ENCODE measurements at regions not wholly inside any gene's neighbourhood (a gene's known extent, or its start where the extent isn't known, plus 50 kb on each side); places are given as distances from the start of the nearest gene placed in this dataset.

DNA sequence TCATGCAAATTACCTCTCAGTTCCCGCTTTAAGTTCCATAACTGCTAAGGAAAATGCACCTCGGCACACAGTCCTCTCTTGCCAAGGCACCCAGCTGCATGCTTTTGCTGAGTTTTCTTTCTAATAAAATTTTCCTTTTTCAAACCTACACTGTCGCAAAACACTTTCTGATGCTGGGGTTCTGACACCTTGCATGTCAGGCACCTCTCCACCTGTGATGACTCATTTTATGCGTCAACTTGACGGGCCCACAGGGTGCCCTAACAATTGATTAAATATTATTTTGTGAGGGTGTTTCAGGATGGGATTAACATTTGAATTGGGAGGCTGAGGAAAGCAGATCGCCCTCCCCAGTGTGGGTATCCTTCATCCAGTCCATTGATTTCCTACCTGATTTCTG lies 291.0 kb upstream of the STS start (continued):
- TF ChIP-seq, protein P1, sequence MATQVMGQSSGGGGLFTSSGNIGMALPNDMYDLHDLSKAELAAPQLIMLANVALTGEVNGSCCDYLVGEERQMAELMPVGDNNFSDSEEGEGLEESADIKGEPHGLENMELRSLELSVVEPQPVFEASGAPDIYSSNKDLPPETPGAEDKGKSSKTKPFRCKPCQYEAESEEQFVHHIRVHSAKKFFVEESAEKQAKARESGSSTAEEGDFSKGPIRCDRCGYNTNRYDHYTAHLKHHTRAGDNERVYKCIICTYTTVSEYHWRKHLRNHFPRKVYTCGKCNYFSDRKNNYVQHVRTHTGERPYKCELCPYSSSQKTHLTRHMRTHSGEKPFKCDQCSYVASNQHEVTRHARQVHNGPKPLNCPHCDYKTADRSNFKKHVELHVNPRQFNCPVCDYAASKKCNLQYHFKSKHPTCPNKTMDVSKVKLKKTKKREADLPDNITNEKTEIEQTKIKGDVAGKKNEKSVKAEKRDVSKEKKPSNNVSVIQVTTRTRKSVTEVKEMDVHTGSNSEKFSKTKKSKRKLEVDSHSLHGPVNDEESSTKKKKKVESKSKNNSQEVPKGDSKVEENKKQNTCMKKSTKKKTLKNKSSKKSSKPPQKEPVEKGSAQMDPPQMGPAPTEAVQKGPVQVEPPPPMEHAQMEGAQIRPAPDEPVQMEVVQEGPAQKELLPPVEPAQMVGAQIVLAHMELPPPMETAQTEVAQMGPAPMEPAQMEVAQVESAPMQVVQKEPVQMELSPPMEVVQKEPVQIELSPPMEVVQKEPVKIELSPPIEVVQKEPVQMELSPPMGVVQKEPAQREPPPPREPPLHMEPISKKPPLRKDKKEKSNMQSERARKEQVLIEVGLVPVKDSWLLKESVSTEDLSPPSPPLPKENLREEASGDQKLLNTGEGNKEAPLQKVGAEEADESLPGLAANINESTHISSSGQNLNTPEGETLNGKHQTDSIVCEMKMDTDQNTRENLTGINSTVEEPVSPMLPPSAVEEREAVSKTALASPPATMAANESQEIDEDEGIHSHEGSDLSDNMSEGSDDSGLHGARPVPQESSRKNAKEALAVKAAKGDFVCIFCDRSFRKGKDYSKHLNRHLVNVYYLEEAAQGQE (IDR thresholded peaks at IDR 0.05; ENCODE audit: low read depth, low read length), result no peak
- TF ChIP-seq, protein P2, sequence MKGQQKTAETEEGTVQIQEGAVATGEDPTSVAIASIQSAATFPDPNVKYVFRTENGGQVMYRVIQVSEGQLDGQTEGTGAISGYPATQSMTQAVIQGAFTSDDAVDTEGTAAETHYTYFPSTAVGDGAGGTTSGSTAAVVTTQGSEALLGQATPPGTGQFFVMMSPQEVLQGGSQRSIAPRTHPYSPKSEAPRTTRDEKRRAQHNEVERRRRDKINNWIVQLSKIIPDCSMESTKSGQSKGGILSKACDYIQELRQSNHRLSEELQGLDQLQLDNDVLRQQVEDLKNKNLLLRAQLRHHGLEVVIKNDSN (IDR thresholded peaks at IDR 0.05; ENCODE audit: borderline replicate concordance, low read depth), result no peak
- TF ChIP-seq FOXM1 (IDR thresholded peaks at IDR 0.05; ENCODE audit: low read depth), result no peak
- no peak for TF ChIP-seq EP300 (IDR thresholded peaks at IDR 0.05; ENCODE audit: borderline replicate concordance in 1 of 2, low read depth in 1 of 2, low read length in 1 of 2)
- TF ChIP-seq RCOR1 (IDR thresholded peaks at IDR 0.05; ENCODE audit: low read length), result no peak
- no peak for TF ChIP-seq JUND (IDR thresholded peaks at IDR 0.05)

DNA sequence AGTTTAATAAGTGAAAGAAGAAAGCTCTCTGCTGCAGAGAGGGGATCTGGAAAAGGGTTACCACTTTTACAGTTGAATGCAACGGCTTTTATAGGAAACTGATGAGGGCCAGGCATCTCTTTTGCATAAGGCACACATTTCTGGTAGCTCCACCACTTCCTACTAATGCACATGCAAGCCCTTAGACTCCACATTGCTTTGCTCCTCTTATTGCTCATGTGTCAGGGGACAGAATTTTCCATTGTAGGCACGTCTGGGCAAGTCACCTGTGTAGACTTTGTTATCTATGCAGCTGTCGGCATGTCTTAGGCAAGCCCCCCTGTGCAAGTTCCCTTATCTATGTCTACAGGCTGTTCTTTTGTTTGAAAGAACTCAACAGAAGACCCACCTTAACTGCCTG lies 294.6 kb upstream of the STS start:
- 28% methylated on average over 3 of the region's 3 CpGs for WGBS (ENCODE audit: low lambda C conversion rate)
- no peak for TF ChIP-seq SMC3 (IDR thresholded peaks at IDR 0.05; ENCODE audit: low read depth, low read length)
- H3K4me2 ChIP-seq, result no peak overlapping the region

DNA sequence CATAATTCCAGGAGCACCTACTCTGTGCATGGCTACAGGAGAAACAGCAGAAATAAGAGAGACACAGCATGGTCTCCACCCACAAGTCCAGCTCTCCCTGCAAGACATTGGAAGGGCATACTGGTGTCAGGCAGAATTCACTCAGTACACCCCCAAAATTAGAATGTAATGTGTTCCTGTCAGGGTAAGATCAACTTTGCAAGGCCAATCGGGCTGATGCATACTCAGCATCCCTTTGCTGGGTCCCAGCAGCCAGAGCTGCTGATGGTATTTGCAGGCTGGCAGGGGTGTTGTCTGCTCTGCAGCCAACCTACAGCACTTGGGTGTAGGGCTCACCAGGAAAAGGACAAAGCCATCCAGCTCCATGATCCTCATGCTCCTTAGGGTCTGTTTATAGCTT lies 295.4 kb upstream of the STS start:
- no peaks in the 10 kb centered on the region for H3F3A ChIP-seq (replicated peaks; ENCODE audit: insufficient read depth)
- no peaks in the 10 kb centered on the region for H3K27me3 ChIP-seq (ENCODE audit: insufficient read depth)
- no peaks in the 10 kb centered on the region for H3K36me3 ChIP-seq (replicated peaks in 1 of 2; ENCODE audit: control insufficient read depth in 1 of 2, insufficient read depth in 2 of 2, low read length in 1 of 2)
- no peak overlapping the region for H3K9ac ChIP-seq
- ChIA-PET CTCF (interaction anchor here (1.2 kb wide), 1 partner anchor 17 kb away, joined by 3 read pairs; no protein-coding TSS in a partner anchor), POLR2A (no interaction called here)
- no peaks in the 10 kb centered on the region for H3K79me2 ChIP-seq (ENCODE audit: insufficient read depth)
- no peak for DNase-seq
- no peak overlapping the region for H3K27ac ChIP-seq (ENCODE audit: low read depth in 2 of 2, low read length in 1 of 2)
- H3K9me2 ChIP-seq, result no peaks in the 10 kb centered on the region
- no peaks in the 10 kb centered on the region for H3K9me3 ChIP-seq
- 0% methylated on average over 1 of the region's 1 CpG for WGBS (ENCODE audit: low lambda C conversion rate)
- H4K20me1 ChIP-seq (ENCODE audit: insufficient read depth), result no peaks in the 10 kb centered on the region
- no peaks in the 10 kb centered on the region for H3K4me1 ChIP-seq (ENCODE audit: control insufficient read depth in 1 of 2, insufficient read depth in 2 of 2, low read depth in 1 of 2, low read length in 1 of 2)
- no peak overlapping the region for H2AFZ ChIP-seq (ENCODE audit: low read depth)
- H3K4me3 ChIP-seq (ENCODE audit: low read depth in 2 of 2, low read length in 1 of 2), result no peak overlapping the region
- no peak overlapping the region for H3K4me2 ChIP-seq
- TF ChIP-seq EP300 (IDR thresholded peaks at IDR 0.05; ENCODE audit: borderline replicate concordance in 1 of 2, low read depth in 1 of 2, low read length in 1 of 2) (no peak), GABPA (IDR thresholded peaks at IDR 0.05; ENCODE audit: low read depth) (no peak), YY1 (IDR thresholded peaks at IDR 0.05; ENCODE audit: low read depth) (no peak), FOXM1 (IDR thresholded peaks at IDR 0.05; ENCODE audit: low read depth) (no peak), RXRA (IDR thresholded peaks at IDR 0.05; ENCODE audit: borderline replicate concordance, low read depth) (no peak), TAF1 (IDR thresholded peaks at IDR 0.05; ENCODE audit: borderline replicate concordance, low read depth, low read length) (no peak), CHD2 (IDR thresholded peaks at IDR 0.05; ENCODE audit: low read length, partially characterized antibody) (no peak), POLR2AphosphoS5 (IDR thresholded peaks at IDR 0.05; ENCODE audit: low read depth, low read length) (no peak), FOXJ3 (CRISPR knock-in tag; IDR thresholded peaks at IDR 0.05) (no peak)
- TF ChIP-seq, protein P3, sequence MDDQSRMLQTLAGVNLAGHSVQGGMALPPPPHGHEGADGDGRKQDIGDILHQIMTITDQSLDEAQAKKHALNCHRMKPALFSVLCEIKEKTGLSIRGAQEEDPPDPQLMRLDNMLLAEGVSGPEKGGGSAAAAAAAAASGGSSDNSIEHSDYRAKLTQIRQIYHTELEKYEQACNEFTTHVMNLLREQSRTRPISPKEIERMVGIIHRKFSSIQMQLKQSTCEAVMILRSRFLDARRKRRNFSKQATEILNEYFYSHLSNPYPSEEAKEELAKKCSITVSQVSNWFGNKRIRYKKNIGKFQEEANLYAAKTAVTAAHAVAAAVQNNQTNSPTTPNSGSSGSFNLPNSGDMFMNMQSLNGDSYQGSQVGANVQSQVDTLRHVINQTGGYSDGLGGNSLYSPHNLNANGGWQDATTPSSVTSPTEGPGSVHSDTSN (IDR thresholded peaks at IDR 0.05), result no peak
- TF ChIP-seq, protein P4, sequence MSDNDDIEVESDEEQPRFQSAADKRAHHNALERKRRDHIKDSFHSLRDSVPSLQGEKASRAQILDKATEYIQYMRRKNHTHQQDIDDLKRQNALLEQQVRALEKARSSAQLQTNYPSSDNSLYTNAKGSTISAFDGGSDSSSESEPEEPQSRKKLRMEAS (IDR thresholded peaks at IDR 0.05; ENCODE audit: low read depth), result no peak
- TF ChIP-seq, protein P5, sequence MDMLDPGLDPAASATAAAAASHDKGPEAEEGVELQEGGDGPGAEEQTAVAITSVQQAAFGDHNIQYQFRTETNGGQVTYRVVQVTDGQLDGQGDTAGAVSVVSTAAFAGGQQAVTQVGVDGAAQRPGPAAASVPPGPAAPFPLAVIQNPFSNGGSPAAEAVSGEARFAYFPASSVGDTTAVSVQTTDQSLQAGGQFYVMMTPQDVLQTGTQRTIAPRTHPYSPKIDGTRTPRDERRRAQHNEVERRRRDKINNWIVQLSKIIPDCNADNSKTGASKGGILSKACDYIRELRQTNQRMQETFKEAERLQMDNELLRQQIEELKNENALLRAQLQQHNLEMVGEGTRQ (IDR thresholded peaks at IDR 0.05; ENCODE audit: borderline replicate concordance, low read depth, low read length), result no peak
- TF ChIP-seq, protein P6, sequence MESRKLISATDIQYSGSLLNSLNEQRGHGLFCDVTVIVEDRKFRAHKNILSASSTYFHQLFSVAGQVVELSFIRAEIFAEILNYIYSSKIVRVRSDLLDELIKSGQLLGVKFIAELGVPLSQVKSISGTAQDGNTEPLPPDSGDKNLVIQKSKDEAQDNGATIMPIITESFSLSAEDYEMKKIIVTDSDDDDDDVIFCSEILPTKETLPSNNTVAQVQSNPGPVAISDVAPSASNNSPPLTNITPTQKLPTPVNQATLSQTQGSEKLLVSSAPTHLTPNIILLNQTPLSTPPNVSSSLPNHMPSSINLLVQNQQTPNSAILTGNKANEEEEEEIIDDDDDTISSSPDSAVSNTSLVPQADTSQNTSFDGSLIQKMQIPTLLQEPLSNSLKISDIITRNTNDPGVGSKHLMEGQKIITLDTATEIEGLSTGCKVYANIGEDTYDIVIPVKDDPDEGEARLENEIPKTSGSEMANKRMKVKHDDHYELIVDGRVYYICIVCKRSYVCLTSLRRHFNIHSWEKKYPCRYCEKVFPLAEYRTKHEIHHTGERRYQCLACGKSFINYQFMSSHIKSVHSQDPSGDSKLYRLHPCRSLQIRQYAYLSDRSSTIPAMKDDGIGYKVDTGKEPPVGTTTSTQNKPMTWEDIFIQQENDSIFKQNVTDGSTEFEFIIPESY (IDR thresholded peaks at IDR 0.05; ENCODE audit: borderline replicate concordance, low read depth), result no peak

More for the DNA sequence above, 294.6 kb upstream of the STS start:
- no peaks in the 10 kb centered on the region for H4K20me1 ChIP-seq (ENCODE audit: insufficient read depth)
- H3K27ac ChIP-seq (ENCODE audit: low read depth in 2 of 2, low read length in 1 of 2), result no peak overlapping the region
- no peaks in the 10 kb centered on the region for H3K36me3 ChIP-seq (replicated peaks in 1 of 2; ENCODE audit: control insufficient read depth in 1 of 2, insufficient read depth in 2 of 2, low read length in 1 of 2)
- H3K27me3 ChIP-seq (ENCODE audit: insufficient read depth), result no peaks in the 10 kb centered on the region
- no peaks in the 10 kb centered on the region for H3K9me3 ChIP-seq
- H3K79me2 ChIP-seq (ENCODE audit: insufficient read depth), result no peaks in the 10 kb centered on the region
- no peaks in the 10 kb centered on the region for H3F3A ChIP-seq (replicated peaks; ENCODE audit: insufficient read depth)
- no peak overlapping the region for H3K9ac ChIP-seq
- DNase-seq, result no peak
- CTCF ChIA-PET, result interaction anchor here (1.2 kb wide), 1 partner anchor 16 kb away, joined by 3 read pairs; no protein-coding TSS in a partner anchor
- no peaks in the 10 kb centered on the region for H3K4me1 ChIP-seq (ENCODE audit: control insufficient read depth in 1 of 2, insufficient read depth in 2 of 2, low read depth in 1 of 2, low read length in 1 of 2)
- no peak overlapping the region for H3K4me3 ChIP-seq (ENCODE audit: low read depth in 2 of 2, low read length in 1 of 2)
- H3K9me2 ChIP-seq, result no peaks in the 10 kb centered on the region
- H2AFZ ChIP-seq (ENCODE audit: low read depth), result no peak overlapping the region
- POLR2A ChIA-PET, result no interaction called here

Data from SK-N-SH (cell line).